GM12878 (cell line): ENCODE measurements at regions not wholly inside any gene's neighbourhood (a gene's known extent, or its start where the extent isn't known, plus 50 kb on each side); places are given as distances from the start of the nearest gene placed in this dataset.

ENCODE experiments used
- ATAC-seq: fragments of 200-7000 bp; cut with Tn5 transposase; 3 replicates; pipeline ENCODE4 v1.9.1; 2020; ENCODE audit warnings: mild to moderate bottlenecking, moderate library complexity
- BruUV-seq: library from RNA; stranded (reverse); fragments of 400-500 nt; replicated peaks from 2 replicates; lab custom pipeline; 2021; lab: Mats Ljungman, UMichigan
- CTCF ChIA-PET: fragments of 300-600 bp; sonication (Branson Sonifier 250); formaldehyde crosslinking; extraction: SDS; loops from one replicate; lab custom pipeline; 2021; ENCODE audit warnings: inconsistent platforms; lab: Yijun Ruan, JAX
- POLR2A ChIA-PET: fragments of 350-600 bp; formaldehyde crosslinking; extraction: SDS; loops from one replicate; lab custom pipeline; 2021; ENCODE audit warnings: inconsistent platforms; lab: Charles Lee
- RAD21 ChIA-PET: fragments of 300-600 bp; sonication (Branson Sonifier 250); formaldehyde crosslinking; loops from one replicate; lab custom pipeline; 2023; ENCODE audit warnings: antibody characterized with exemption; ENCODE audit not compliant: unreplicated experiment; lab: Charles Lee
- SMC1A ChIA-PET: fragments of 300-600 bp; sonication (Branson Sonifier 250); formaldehyde crosslinking; loops from one replicate; lab custom pipeline; 2023; ENCODE audit not compliant: unreplicated experiment, uncharacterized antibody; lab: Charles Lee
- DNase-seq: peaks from one replicate; pipeline ENCODE4 v3.0.0-alpha.2; 2011; ENCODE audit warnings: low read depth, low spot score
- FAIRE-seq: peaks from 3 replicates; lab custom pipeline; 2011; peaks lifted over from hg19 to GRCh38; lab: Jason Lieb, UNC
- H2AFZ ChIP-seq: 2 replicates; pipeline ENCODE4 v1.6.0; 2011; ENCODE audit warnings: low read depth, low read length, control low read depth; ENCODE audit not compliant: control insufficient read depth
- H3K27ac ChIP-seq: 2 replicates; pipeline ENCODE4 v1.5.1; 2011; ENCODE audit warnings: control low read depth; ENCODE audit not compliant: control insufficient read depth, insufficient read depth
- H3K27me3 ChIP-seq, 2 experiments: replicated peaks in 1 of 2; 2 replicates each; pipeline versions ENCODE4 v1.6.0 to v1.6.1; 2011; ENCODE audit warnings: low read length in 1 of 2; ENCODE audit not compliant: control insufficient read depth in 2 of 2, insufficient read depth in 2 of 2
- H3K36me3 ChIP-seq, 2 experiments: 2 replicates each; pipeline ENCODE4 v1.5.1; 2011; ENCODE audit warnings: low read length in 1 of 2; ENCODE audit not compliant: control insufficient read depth in 2 of 2, insufficient read depth in 2 of 2
- H3K4me1 ChIP-seq: 2 replicates; pipeline ENCODE4 v1.6.1; 2011; ENCODE audit warnings: mild to moderate bottlenecking, low read length, moderate library complexity, mixed read lengths; ENCODE audit not compliant: control insufficient read depth, insufficient read depth
- H3K4me2 ChIP-seq: 2 replicates; pipeline ENCODE4 v1.6.0; 2011; ENCODE audit warnings: control low read depth; ENCODE audit not compliant: control insufficient read depth, insufficient read depth
- H3K4me3 ChIP-seq: fragments of 200-600 bp; sonication (generic); 2 replicates; pipeline ENCODE4 v1.5.1; 2016
- H3K79me2 ChIP-seq: 2 replicates; pipeline ENCODE4 v1.6.0; 2011; ENCODE audit warnings: low read length; ENCODE audit not compliant: control insufficient read depth, insufficient read depth
- H3K9ac ChIP-seq: 2 replicates; pipeline ENCODE4 v1.8.0; 2011; ENCODE audit warnings: low read length, control low read depth, mixed read lengths; ENCODE audit not compliant: control insufficient read depth, insufficient read depth
- H3K9me3 ChIP-seq: replicated peaks from 3 replicates; pipeline ENCODE4 v1.5.1; 2011; ENCODE audit warnings: mild to moderate bottlenecking, low read length; ENCODE audit not compliant: control insufficient read depth, insufficient read depth
- H4K20me1 ChIP-seq: 2 replicates; pipeline ENCODE4 v1.6.0; 2011; ENCODE audit not compliant: control insufficient read depth, insufficient read depth
- GABPA ChIP-seq: IDR thresholded peaks from 2 replicates; pipeline ENCODE4 v1.6.1; 2014; ENCODE audit warnings: antibody characterized with exemption, low read depth, mild to moderate bottlenecking, inconsistent platforms
- HCFC1 ChIP-seq: fragments of 150-350 bp; IDR thresholded peaks from 2 replicates; pipeline ENCODE4 v1.6.1; 2014; ENCODE audit warnings: low read length
- KDM1A ChIP-seq: fragments of 200-600 bp; sonication (generic); IDR thresholded peaks from 2 replicates; pipeline ENCODE4 v1.6.1; 2016; ENCODE audit warnings: borderline replicate concordance
- MYC ChIP-seq: IDR thresholded peaks from 2 replicates; pipeline ENCODE4 v1.6.1; 2011; ENCODE audit warnings: mild to moderate bottlenecking, low read length, moderate library complexity, inconsistent platforms; ENCODE audit not compliant: insufficient read depth, insufficient replicate concordance, insufficient read length, severe bottlenecking
- NFXL1 ChIP-seq: fragments of 450-650 bp; IDR thresholded peaks from 2 replicates; pipeline ENCODE4 v1.6.1; 2017; ENCODE audit warnings: antibody characterized with exemption, mild to moderate bottlenecking, borderline replicate concordance
- NRF1 ChIP-seq: conservative IDR thresholded peaks from 2 replicates; pipeline ENCODE4 v1.6.1; 2011; ENCODE audit warnings: mild to moderate bottlenecking, low read depth, low read length, improper control_type of control experiment
- RCOR1 ChIP-seq: conservative IDR thresholded peaks from 2 replicates; pipeline ENCODE4 v1.6.1; 2012; ENCODE audit warnings: low read depth, low read length, improper control_type of control experiment
- SIN3A ChIP-seq: IDR thresholded peaks from 2 replicates; pipeline ENCODE4 v1.6.1; 2012; ENCODE audit warnings: low read depth, low read length, improper control_type of control experiment
- SP1 ChIP-seq: IDR thresholded peaks from one replicate; pipeline ENCODE4 v1.6.1; 2011; ENCODE audit warnings: low read depth, low read length
- STAT1 ChIP-seq: fragments of 450-650 bp; conservative IDR thresholded peaks from 2 replicates; pipeline ENCODE4 v1.6.1; 2014; ENCODE audit warnings: antibody characterized with exemption, mild to moderate bottlenecking
- ZNF24 ChIP-seq: fragments of 450-650 bp; IDR thresholded peaks from 2 replicates; pipeline ENCODE4 v1.6.1; 2017; ENCODE audit warnings: antibody characterized with exemption, mild to moderate bottlenecking
- whole genome bisulfite sequencing: methylation state at CpG from one replicate; pipeline ENCODE4 v1.1.6; 2016; ENCODE audit warnings: low lambda C conversion rate; ENCODE audit not compliant: insufficient replicate concordance, insufficient coverage; ENCODE audit errors: missing lambda C conversion rate; 5-methylcytosine and 5-hydroxymethylcytosine counted together
- in situ Hi-C: fragments of 300-500 bp; cut with MboI; formaldehyde crosslinking; loops from 9 replicates; pipeline ENCODE4 v1.14.3; 2018; ENCODE audit warnings: mixed read lengths
- intact Hi-C: fragments of 100-400 bp; cut with micrococcal nuclease; formaldehyde crosslinking; loops from one replicate; pipeline ENCODE4 v1.14.2; 2022; ENCODE audit not compliant: unreplicated experiment
- TF ChIP-seq, protein P1 (sequence below): fragments of 450-650 bp; IDR thresholded peaks from 2 replicates; pipeline ENCODE4 v1.6.1; 2017; ENCODE audit warnings: mild to moderate bottlenecking, low read depth, inconsistent platforms; ENCODE audit not compliant: poor library complexity, severe bottlenecking
- TF ChIP-seq, protein P2 (sequence below): fragments of 450-650 bp; IDR thresholded peaks from 2 replicates; pipeline ENCODE4 v1.6.1; 2017; ENCODE audit warnings: mild to moderate bottlenecking

- Histone ChIP-seq H4K20me1 (no peaks in the 10 kb centered on the region), H3K4me2 (no peak overlapping the region), H3K36me3 (no peaks in the 10 kb centered on the region), H3K79me2 (no peaks in the 10 kb centered on the region), H3K4me3 (no peak overlapping the region), H3K27me3 (no peaks in the 10 kb centered on the region), H3K27ac (no peak overlapping the region), H3K4me1 (no peaks in the 10 kb centered on the region), H2AFZ (no peak overlapping the region), H3K9me3 (no peaks in the 10 kb centered on the region), H3K9ac (no peak overlapping the region)
- ChIA-PET RAD21 (no interaction called here), CTCF (interaction anchor here (0.6 to 1.3 kb wide), 2 partner anchors 22 to 354 kb away, joined by 4 read pairs; no protein-coding TSS in a partner anchor), SMC1A (interaction anchor here (2.0 kb wide), 1 partner anchor 281 kb away, joined by 8 read pairs; no protein-coding TSS in a partner anchor), POLR2A (no interaction called here)
- intact Hi-C loops (no loop called here), in situ Hi-C loops (no loop called here)
- DNase-seq (no peak), ATAC-seq (no peak), FAIRE-seq (no peak)
- TF ChIP-seq GABPA (no peak), NRF1 (no peak), HCFC1 (no peak), STAT1 (no peak), KDM1A (no peak), SIN3A (no peak), MYC (no peak), ZNF24 (no peak), NFXL1 (no peak), RCOR1 (no peak), SP1 (no peak)
- TF ChIP-seq, protein P1, sequence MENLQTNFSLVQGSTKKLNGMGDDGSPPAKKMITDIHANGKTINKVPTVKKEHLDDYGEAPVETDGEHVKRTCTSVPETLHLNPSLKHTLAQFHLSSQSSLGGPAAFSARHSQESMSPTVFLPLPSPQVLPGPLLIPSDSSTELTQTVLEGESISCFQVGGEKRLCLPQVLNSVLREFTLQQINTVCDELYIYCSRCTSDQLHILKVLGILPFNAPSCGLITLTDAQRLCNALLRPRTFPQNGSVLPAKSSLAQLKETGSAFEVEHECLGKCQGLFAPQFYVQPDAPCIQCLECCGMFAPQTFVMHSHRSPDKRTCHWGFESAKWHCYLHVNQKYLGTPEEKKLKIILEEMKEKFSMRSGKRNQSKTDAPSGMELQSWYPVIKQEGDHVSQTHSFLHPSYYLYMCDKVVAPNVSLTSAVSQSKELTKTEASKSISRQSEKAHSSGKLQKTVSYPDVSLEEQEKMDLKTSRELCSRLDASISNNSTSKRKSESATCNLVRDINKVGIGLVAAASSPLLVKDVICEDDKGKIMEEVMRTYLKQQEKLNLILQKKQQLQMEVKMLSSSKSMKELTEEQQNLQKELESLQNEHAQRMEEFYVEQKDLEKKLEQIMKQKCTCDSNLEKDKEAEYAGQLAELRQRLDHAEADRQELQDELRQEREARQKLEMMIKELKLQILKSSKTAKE = no peak
- TF ChIP-seq, protein P2, sequence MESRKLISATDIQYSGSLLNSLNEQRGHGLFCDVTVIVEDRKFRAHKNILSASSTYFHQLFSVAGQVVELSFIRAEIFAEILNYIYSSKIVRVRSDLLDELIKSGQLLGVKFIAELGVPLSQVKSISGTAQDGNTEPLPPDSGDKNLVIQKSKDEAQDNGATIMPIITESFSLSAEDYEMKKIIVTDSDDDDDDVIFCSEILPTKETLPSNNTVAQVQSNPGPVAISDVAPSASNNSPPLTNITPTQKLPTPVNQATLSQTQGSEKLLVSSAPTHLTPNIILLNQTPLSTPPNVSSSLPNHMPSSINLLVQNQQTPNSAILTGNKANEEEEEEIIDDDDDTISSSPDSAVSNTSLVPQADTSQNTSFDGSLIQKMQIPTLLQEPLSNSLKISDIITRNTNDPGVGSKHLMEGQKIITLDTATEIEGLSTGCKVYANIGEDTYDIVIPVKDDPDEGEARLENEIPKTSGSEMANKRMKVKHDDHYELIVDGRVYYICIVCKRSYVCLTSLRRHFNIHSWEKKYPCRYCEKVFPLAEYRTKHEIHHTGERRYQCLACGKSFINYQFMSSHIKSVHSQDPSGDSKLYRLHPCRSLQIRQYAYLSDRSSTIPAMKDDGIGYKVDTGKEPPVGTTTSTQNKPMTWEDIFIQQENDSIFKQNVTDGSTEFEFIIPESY = no peak
- 63% methylated on average over 4 of the region's 4 CpGs for WGBS
- no TSS peak for BruUV-seq
Observed at GRCh38 chr11:100573911-100574513, 113.1 kb upstream of the ARHGAP42 start.
